PC-9 (cell line): ENCODE measurements at regions not wholly inside any gene's neighbourhood (a gene's known extent, or its start where the extent isn't known, plus 50 kb on each side); places are given as distances from the start of the nearest gene placed in this dataset.

ENCODE experiments used
- BruUV-seq: library from RNA; stranded (reverse); fragments of 400-500 nt; replicated peaks from 2 replicates; lab custom pipeline; 2021; lab: Mats Ljungman, UMichigan
- CTCF ChIA-PET: fragments of 300-600 bp; sonication (Branson Sonifier 250); formaldehyde crosslinking; loops from one replicate; lab custom pipeline; 2022; ENCODE audit warnings: antibody characterized with exemption; lab: Charles Lee
- POLR2A ChIA-PET: fragments of 300-600 bp; sonication (Branson Sonifier 250); formaldehyde crosslinking; loops from one replicate; lab custom pipeline; 2022; ENCODE audit warnings: antibody characterized with exemption; ENCODE audit not compliant: unreplicated experiment; lab: Charles Lee
- DNase-seq, 2 experiments: peaks; one replicate each; pipeline versions ENCODE4 v3.0.0 to v3.0.0-alpha.2; 2015 to 2022; ENCODE audit warnings: mixed read lengths in 1 of 2
- H2AFZ ChIP-seq: fragments of 200-600 bp; sonication (generic); 2 replicates; pipeline ENCODE4 v1.8.1; 2017; ENCODE audit warnings: antibody characterized with exemption
- H3F3A ChIP-seq: fragments of 200-600 bp; sonication (generic); 2 replicates; pipeline ENCODE4 v1.8.1; 2017; ENCODE audit warnings: antibody characterized with exemption, mild to moderate bottlenecking, low read depth; ENCODE audit not compliant: insufficient read depth
- H3K27ac ChIP-seq: fragments of 200-600 bp; sonication (generic); 2 replicates; pipeline ENCODE4 v1.6.1; 2016; ENCODE audit warnings: mixed run types
- H3K27me3 ChIP-seq: fragments of 200-600 bp; sonication (generic); 2 replicates; pipeline ENCODE4 v1.6.1; 2016; ENCODE audit warnings: low read depth, mixed run types; ENCODE audit not compliant: insufficient read depth
- H3K36me3 ChIP-seq: fragments of 200-600 bp; sonication (generic); 2 replicates; pipeline ENCODE4 v1.6.1; 2016; ENCODE audit warnings: low read depth, mixed run types
- H3K4me1 ChIP-seq: fragments of 200-600 bp; sonication (generic); replicated peaks from 2 replicates; pipeline ENCODE4 v1.6.1; 2016; ENCODE audit warnings: mixed run types; ENCODE audit not compliant: insufficient read depth
- H3K4me2 ChIP-seq: fragments of 200-600 bp; sonication (generic); 2 replicates; pipeline ENCODE4 v1.6.1; 2017; ENCODE audit warnings: mixed run types
- H3K4me3 ChIP-seq: fragments of 200-600 bp; sonication (generic); 2 replicates; pipeline ENCODE4 v1.6.1; 2016; ENCODE audit warnings: mixed run types
- H3K79me2 ChIP-seq: fragments of 200-600 bp; sonication (generic); 2 replicates; pipeline ENCODE4 v1.6.1; 2017; ENCODE audit warnings: low read depth, mixed run types
- H3K9me2 ChIP-seq: fragments of 200-600 bp; sonication (generic); 2 replicates; pipeline ENCODE4 v1.8.1; 2017; ENCODE audit warnings: mild to moderate bottlenecking; ENCODE audit not compliant: insufficient read depth
- H3K9me3 ChIP-seq: fragments of 200-600 bp; sonication (generic); 2 replicates; pipeline ENCODE4 v1.8.1; 2016; ENCODE audit warnings: low read depth; ENCODE audit not compliant: insufficient read depth
- H4K20me1 ChIP-seq: fragments of 200-600 bp; sonication (generic); 2 replicates; pipeline ENCODE4 v1.8.1; 2017; ENCODE audit not compliant: insufficient read depth
- CTCF ChIP-seq: fragments of 200-600 bp; sonication (generic); conservative IDR thresholded peaks from 2 replicates; pipeline ENCODE4 v1.6.1; 2017; ENCODE audit warnings: mixed run types, antibody characterized with exemption, mild to moderate bottlenecking, moderate library complexity
- EZH2 ChIP-seq: fragments of 200-600 bp; sonication (generic); IDR thresholded peaks from 2 replicates; pipeline ENCODE4 v1.8.0; 2017; ENCODE audit warnings: antibody characterized with exemption, low read depth
- intact Hi-C: fragments of 100-400 bp; cut with micrococcal nuclease; formaldehyde crosslinking; loops from one replicate; pipeline ENCODE4 v1.10.0; 2022; ENCODE audit not compliant: unreplicated experiment

DNA sequence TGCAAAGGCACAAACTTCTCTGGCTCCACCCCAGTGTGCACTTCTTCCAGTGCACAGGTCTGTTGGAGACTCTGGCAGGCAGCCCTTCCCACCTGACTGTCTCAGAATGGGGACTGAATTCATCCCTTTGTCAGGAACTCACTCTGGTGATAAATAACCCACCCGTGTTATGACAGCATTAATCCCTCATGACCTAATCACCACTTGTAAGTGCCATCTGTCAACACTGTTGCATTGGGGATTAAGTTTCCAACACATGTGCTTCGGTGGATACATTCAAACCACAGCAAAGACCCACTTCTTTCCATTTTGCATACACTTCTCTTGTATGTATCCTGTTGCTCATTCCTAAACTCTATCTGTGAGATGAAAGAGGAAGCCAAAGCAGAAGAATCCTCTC, 1002.9 kb upstream of the IGFBP7 start:
- Histone ChIP-seq H3K27ac (no peak overlapping the region), H3F3A (no peaks in the 10 kb centered on the region), H3K9me3 (no peaks in the 10 kb centered on the region), H3K27me3 (no peaks in the 10 kb centered on the region), H3K9me2 (no peaks in the 10 kb centered on the region), H3K4me1 (no peaks in the 10 kb centered on the region), H3K4me3 (no peak overlapping the region), H3K4me2 (no peak overlapping the region), H3K36me3 (no peaks in the 10 kb centered on the region), H2AFZ (no peak overlapping the region), H4K20me1 (no peaks in the 10 kb centered on the region), H3K79me2 (no peaks in the 10 kb centered on the region)
- POLR2A ChIA-PET, result no interaction called here
- no peak for DNase-seq
- CTCF ChIA-PET, result no interaction called here
- intact Hi-C loops, result no loop called here
- BruUV-seq, result no TSS peak
- TF ChIP-seq EZH2, result no peak
- TF ChIP-seq CTCF, result no peak

DNA sequence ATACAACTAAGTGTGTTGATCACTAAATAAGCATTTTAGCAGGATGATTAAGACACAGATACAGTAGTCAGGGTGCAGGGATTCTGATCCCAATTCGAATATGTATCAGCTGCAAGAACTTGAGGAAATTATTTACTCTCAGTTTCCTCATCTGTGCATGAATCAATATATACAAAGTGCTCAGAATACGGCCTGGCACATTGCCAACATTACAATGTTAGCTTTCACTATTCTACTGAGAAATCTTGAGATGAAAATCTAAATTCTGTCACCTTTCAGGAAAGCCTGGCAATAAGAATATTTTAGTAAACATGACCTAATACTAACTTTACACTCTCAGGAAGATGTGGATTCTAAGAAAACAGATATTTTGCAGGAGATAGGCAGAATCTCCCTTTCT, 1001.6 kb upstream of the IGFBP7 start:
- Histone ChIP-seq H3K4me2 (no peak overlapping the region), H3K4me1 (no peaks in the 10 kb centered on the region), H3K79me2 (no peaks in the 10 kb centered on the region), H3K27me3 (no peaks in the 10 kb centered on the region), H3K9me3 (no peaks in the 10 kb centered on the region), H4K20me1 (no peaks in the 10 kb centered on the region), H3K4me3 (no peak overlapping the region), H3K9me2 (no peaks in the 10 kb centered on the region), H3F3A (no peaks in the 10 kb centered on the region), H2AFZ (no peak overlapping the region), H3K36me3 (no peaks in the 10 kb centered on the region), H3K27ac (no peak overlapping the region)
- BruUV-seq, result no TSS peak
- DNase-seq, result no peak
- intact Hi-C loops, result no loop called here
- ChIA-PET POLR2A (interaction anchor here (0.6 kb wide), 1 partner anchor 671 kb away, joined by 7 read pairs; no protein-coding TSS in a partner anchor), CTCF (no interaction called here)
- TF ChIP-seq EZH2 (no peak), CTCF (no peak)

DNA sequence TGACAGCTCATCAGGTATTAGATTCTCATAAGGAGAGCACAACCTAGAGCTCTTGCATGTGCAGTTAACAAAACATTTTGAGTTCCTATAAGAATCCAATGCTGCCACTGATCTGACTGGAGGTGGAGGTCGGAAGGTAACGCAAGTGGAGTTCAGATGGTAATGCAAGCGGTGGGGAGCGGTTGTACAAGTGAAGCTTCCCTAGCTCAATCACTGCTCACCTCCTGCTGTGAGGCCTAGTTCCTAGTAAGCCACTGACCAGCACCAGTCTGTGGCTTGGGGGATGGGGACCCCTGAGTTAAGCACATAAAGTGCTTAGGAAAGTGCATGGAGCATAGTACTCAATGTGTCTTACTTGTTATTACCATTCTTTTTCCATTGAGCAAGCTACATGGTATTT, 983.2 kb upstream of the IGFBP7 start:
- Histone ChIP-seq H3K27ac (no peak overlapping the region), H3K79me2 (no peaks in the 10 kb centered on the region), H3K4me2 (no peak overlapping the region), H3F3A (no peaks in the 10 kb centered on the region), H4K20me1 (no peaks in the 10 kb centered on the region), H3K9me2 (no peaks in the 10 kb centered on the region), H3K36me3 (no peaks in the 10 kb centered on the region), H2AFZ (no peak overlapping the region), H3K9me3 (no peaks in the 10 kb centered on the region), H3K4me1 (no peaks in the 10 kb centered on the region), H3K27me3 (no peaks in the 10 kb centered on the region), H3K4me3 (no peak overlapping the region)
- intact Hi-C loops, result no loop called here
- BruUV-seq, result no TSS peak
- no peak for TF ChIP-seq EZH2
- TF ChIP-seq CTCF, result no peak
- no peak for DNase-seq
- CTCF ChIA-PET, result no interaction called here
- POLR2A ChIA-PET, result no interaction called here
